GM12878 (cell line): ENCODE measurements at regions not wholly inside any gene's neighbourhood (a gene's known extent, or its start where the extent isn't known, plus 50 kb on each side); places are given as distances from the start of the nearest gene placed in this dataset.

Source experiments
- BCLAF1 ChIP-seq: fragments of 450-650 bp; IDR thresholded peaks from 2 replicates; pipeline ENCODE4 v1.6.1; 2017; ENCODE audit warnings: antibody characterized with exemption, mild to moderate bottlenecking, moderate library complexity
- CHD1 ChIP-seq: IDR thresholded peaks from 2 replicates; pipeline ENCODE4 v1.6.1; 2012; ENCODE audit warnings: low read depth, low read length, improper control_type of control experiment
- EED ChIP-seq: sonication (generic); IDR thresholded peaks from 2 replicates; pipeline ENCODE4 v1.6.1; 2016; ENCODE audit warnings: antibody characterized with exemption, low read depth
- EGR1 ChIP-seq, 2 experiments: IDR thresholded peaks; 1 replicate in 1 of 2; 2 replicates in 1 of 2; pipeline ENCODE4 v1.6.1; 2011 to 2012; ENCODE audit warnings: low read depth in 2 of 2, low read length in 2 of 2, borderline replicate concordance in 1 of 2, mild to moderate bottlenecking in 1 of 2, moderate library complexity in 1 of 2
- ELK1 ChIP-seq: IDR thresholded peaks from 2 replicates; pipeline ENCODE4 v1.6.1; 2012; ENCODE audit warnings: low read depth, low read length, improper control_type of control experiment
- HSF1 ChIP-seq: fragments of 150-350 bp; IDR thresholded peaks from 2 replicates; pipeline ENCODE4 v1.6.1; 2014; ENCODE audit warnings: mild to moderate bottlenecking, low read depth, low read length
- IKZF1 ChIP-seq: fragments of 450-650 bp; conservative IDR thresholded peaks from 2 replicates; pipeline ENCODE4 v1.6.1; 2017; ENCODE audit warnings: antibody characterized with exemption, mild to moderate bottlenecking
- KAT2A ChIP-seq: conservative IDR thresholded peaks from 2 replicates; pipeline ENCODE4 v1.6.1; 2011; ENCODE audit warnings: low read depth, low read length; ENCODE audit not compliant: control insufficient read depth
- MYB ChIP-seq: fragments of 150-350 bp; IDR thresholded peaks from 2 replicates; pipeline ENCODE4 v1.6.1; 2014; ENCODE audit warnings: mild to moderate bottlenecking, low read depth, low read length, borderline replicate concordance
- NR2F1 ChIP-seq: fragments of 450-650 bp; conservative IDR thresholded peaks from 2 replicates; pipeline ENCODE4 v1.6.1; 2017; ENCODE audit warnings: mild to moderate bottlenecking
- RELB ChIP-seq: fragments of 450-650 bp; IDR thresholded peaks from 2 replicates; pipeline ENCODE4 v1.6.1; 2017; ENCODE audit warnings: low read depth, mild to moderate bottlenecking, moderate library complexity
- REST ChIP-seq: IDR thresholded peaks from 2 replicates; pipeline ENCODE4 v1.6.1; 2012; ENCODE audit warnings: mild to moderate bottlenecking, low read depth, low read length
- SRF ChIP-seq, 2 experiments: IDR thresholded peaks; 2 replicates each; pipeline ENCODE4 v1.6.1; 2011; ENCODE audit warnings: low read depth in 2 of 2, low read length in 2 of 2, mild to moderate bottlenecking in 1 of 2, moderate library complexity in 1 of 2
- USF1 ChIP-seq: IDR thresholded peaks from 2 replicates; pipeline ENCODE4 v1.6.1; 2011; ENCODE audit warnings: borderline replicate concordance, low read depth, mild to moderate bottlenecking, moderate library complexity, mixed read lengths, low read length; ENCODE audit not compliant: insufficient read depth; ENCODE audit errors: extremely low read length
- ZNF274 ChIP-seq: IDR thresholded peaks from one replicate; pipeline ENCODE4 v1.8.0; 2011; ENCODE audit not compliant: insufficient read length, insufficient read depth

- TF ChIP-seq ELK1 (no peak), REST (no peak), USF1 (no peak), SRF (IDR thresholded peaks at IDR 0.05; ENCODE audit: low read depth in 2 of 2, low read length in 2 of 2) (no peak), MYB (no peak), CHD1 (no peak), ZNF274 (no peak), RELB (no peak), IKZF1 (peak; percentile 62; the same call in 1 of the 2 replicates), HSF1 (no peak), EGR1 (IDR thresholded peaks at IDR 0.05; ENCODE audit: borderline replicate concordance in 1 of 2, low read depth in 2 of 2, low read length in 2 of 2) (no peak), KAT2A (no peak), BCLAF1 (no peak), NR2F1 (peak; percentile 67), EED (peak; percentile 50; the same call in 1 of the 2 replicates)
Measured at GRCh38 chr3:6644070-6644929, 216.6 kb upstream of the GRM7 start (continued).
